ENCODE measurements at regions not wholly inside any gene's neighbourhood (a gene's known extent, or its start where the extent isn't known, plus 50 kb on each side); places are given as distances from the start of the nearest gene placed in this dataset.

DNA sequence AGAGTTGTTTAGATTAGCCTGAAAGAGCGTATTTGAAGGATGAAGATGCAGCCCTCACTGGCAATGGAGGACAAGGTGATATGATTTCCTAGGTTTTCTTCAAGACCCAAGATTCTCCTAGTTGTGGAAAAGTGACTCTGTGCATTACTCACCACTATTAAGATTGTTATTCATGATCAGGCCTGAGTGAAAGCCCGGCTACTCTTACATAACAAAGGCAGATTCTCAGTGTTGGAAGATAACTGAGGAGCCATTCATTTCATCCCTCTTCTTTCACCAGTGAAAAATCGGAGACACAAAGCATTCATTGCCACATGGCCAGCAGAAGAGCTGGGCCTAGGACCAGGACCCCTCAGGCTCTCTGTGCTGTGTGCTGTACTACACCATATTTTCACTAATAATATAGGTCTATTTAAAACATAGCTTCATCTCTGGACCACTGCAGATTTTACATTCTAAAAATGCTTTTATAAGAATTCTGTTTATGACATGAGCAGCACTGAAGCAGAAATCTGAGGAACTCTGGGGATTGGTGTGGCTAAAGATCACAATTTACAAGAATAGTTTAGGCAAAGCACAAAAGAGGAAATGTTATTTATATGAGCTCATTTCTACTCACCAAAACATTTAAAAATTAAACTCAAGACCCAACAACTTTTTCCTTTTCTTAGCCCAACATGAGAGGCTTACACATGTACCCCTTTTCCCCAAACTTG lies 181.9 kb upstream of the CCN2 start:
- no peak overlapping the region for H3K4me3 ChIP-seq (replicated peaks in 1 of 2; ENCODE audit: low read depth in 1 of 2, low read length in 2 of 2)
- H3K36me3 ChIP-seq (ENCODE audit: control insufficient read depth in 1 of 2, insufficient read depth in 2 of 2, low read length in 2 of 2) = no peaks in the 10 kb centered on the region
- DNase-seq (ENCODE audit: low read depth, low spot score) (no peak), ATAC-seq (no peak)
- no peaks in the 10 kb centered on the region for H3K27me3 ChIP-seq (ENCODE audit: insufficient read depth, low read length)
- H3K9ac ChIP-seq (ENCODE audit: low read length) = no peak overlapping the region
- H4K20me1 ChIP-seq (ENCODE audit: insufficient read depth) = no peaks in the 10 kb centered on the region
- TF ChIP-seq ZBTB33 (IDR thresholded peaks at IDR 0.05; ENCODE audit: extremely low read depth, insufficient replicate concordance, low read length) = no peak
- no peak for TF ChIP-seq SRF (IDR thresholded peaks at IDR 0.05; ENCODE audit: low read depth)
- TF ChIP-seq, protein P1, sequence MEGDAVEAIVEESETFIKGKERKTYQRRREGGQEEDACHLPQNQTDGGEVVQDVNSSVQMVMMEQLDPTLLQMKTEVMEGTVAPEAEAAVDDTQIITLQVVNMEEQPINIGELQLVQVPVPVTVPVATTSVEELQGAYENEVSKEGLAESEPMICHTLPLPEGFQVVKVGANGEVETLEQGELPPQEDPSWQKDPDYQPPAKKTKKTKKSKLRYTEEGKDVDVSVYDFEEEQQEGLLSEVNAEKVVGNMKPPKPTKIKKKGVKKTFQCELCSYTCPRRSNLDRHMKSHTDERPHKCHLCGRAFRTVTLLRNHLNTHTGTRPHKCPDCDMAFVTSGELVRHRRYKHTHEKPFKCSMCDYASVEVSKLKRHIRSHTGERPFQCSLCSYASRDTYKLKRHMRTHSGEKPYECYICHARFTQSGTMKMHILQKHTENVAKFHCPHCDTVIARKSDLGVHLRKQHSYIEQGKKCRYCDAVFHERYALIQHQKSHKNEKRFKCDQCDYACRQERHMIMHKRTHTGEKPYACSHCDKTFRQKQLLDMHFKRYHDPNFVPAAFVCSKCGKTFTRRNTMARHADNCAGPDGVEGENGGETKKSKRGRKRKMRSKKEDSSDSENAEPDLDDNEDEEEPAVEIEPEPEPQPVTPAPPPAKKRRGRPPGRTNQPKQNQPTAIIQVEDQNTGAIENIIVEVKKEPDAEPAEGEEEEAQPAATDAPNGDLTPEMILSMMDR (IDR thresholded peaks at IDR 0.05 in 2 of 3, conservative IDR thresholded peaks at IDR 0.05 in 1 of 3; ENCODE audit: borderline replicate concordance in 1 of 3, insufficient read depth in 1 of 3, low read depth in 2 of 3, low read length in 2 of 3) = no peak
- TF ChIP-seq CBX3 (IDR thresholded peaks at IDR 0.05; ENCODE audit: low read depth) = no peak
- no peak for TF ChIP-seq EZH2 (IDR thresholded peaks at IDR 0.05)
- no peak for TF ChIP-seq SP1 (IDR thresholded peaks at IDR 0.05; ENCODE audit: low read depth)
- TF ChIP-seq, protein P2, sequence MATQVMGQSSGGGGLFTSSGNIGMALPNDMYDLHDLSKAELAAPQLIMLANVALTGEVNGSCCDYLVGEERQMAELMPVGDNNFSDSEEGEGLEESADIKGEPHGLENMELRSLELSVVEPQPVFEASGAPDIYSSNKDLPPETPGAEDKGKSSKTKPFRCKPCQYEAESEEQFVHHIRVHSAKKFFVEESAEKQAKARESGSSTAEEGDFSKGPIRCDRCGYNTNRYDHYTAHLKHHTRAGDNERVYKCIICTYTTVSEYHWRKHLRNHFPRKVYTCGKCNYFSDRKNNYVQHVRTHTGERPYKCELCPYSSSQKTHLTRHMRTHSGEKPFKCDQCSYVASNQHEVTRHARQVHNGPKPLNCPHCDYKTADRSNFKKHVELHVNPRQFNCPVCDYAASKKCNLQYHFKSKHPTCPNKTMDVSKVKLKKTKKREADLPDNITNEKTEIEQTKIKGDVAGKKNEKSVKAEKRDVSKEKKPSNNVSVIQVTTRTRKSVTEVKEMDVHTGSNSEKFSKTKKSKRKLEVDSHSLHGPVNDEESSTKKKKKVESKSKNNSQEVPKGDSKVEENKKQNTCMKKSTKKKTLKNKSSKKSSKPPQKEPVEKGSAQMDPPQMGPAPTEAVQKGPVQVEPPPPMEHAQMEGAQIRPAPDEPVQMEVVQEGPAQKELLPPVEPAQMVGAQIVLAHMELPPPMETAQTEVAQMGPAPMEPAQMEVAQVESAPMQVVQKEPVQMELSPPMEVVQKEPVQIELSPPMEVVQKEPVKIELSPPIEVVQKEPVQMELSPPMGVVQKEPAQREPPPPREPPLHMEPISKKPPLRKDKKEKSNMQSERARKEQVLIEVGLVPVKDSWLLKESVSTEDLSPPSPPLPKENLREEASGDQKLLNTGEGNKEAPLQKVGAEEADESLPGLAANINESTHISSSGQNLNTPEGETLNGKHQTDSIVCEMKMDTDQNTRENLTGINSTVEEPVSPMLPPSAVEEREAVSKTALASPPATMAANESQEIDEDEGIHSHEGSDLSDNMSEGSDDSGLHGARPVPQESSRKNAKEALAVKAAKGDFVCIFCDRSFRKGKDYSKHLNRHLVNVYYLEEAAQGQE (IDR thresholded peaks at IDR 0.05; ENCODE audit: low read depth) = no peak
- TF ChIP-seq POLR2A (IDR thresholded peaks at IDR 0.05; ENCODE audit: borderline replicate concordance, extremely low read depth, insufficient read depth, insufficient read length) = no peak
- TF ChIP-seq SIN3A (IDR thresholded peaks at IDR 0.05; ENCODE audit: low read depth) = no peak
- no peak for TF ChIP-seq ZFX (IDR thresholded peaks at IDR 0.05)
- no peak for TF ChIP-seq JUND (IDR thresholded peaks at IDR 0.05)
- no peak for TF ChIP-seq TCF7L2 (IDR thresholded peaks at IDR 0.05; ENCODE audit: borderline replicate concordance, extremely low read depth, insufficient read depth, insufficient read length)
- no peak for TF ChIP-seq FOSL1 (IDR thresholded peaks at IDR 0.05; ENCODE audit: low read depth)
- no peak for TF ChIP-seq MAX (IDR thresholded peaks at IDR 0.05)
- TF ChIP-seq, protein P3, sequence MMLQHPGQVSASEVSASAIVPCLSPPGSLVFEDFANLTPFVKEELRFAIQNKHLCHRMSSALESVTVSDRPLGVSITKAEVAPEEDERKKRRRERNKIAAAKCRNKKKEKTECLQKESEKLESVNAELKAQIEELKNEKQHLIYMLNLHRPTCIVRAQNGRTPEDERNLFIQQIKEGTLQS (IDR thresholded peaks at IDR 0.05) = no peak
- TF ChIP-seq ELF1 (IDR thresholded peaks at IDR 0.05; ENCODE audit: borderline replicate concordance, low read depth) = no peak
- TF ChIP-seq EGR1 (IDR thresholded peaks at IDR 0.05; ENCODE audit: low read depth) = no peak
- TF ChIP-seq EZH2phosphoT487 (IDR thresholded peaks at IDR 0.05; ENCODE audit: borderline replicate concordance) = no peak
- intact Hi-C loops (cut with micrococcal nuclease) = no loop called here
- H3K4me2 ChIP-seq (ENCODE audit: low read length) = no peak overlapping the region
- no peaks in the 10 kb centered on the region for H3K4me1 ChIP-seq (ENCODE audit: control insufficient read depth in 1 of 2, insufficient read depth in 2 of 2, low read length in 2 of 2)
- no peaks in the 10 kb centered on the region for H3K79me2 ChIP-seq (ENCODE audit: insufficient read depth, low read length)
- no peaks in the 10 kb centered on the region for H3K9me2 ChIP-seq (ENCODE audit: insufficient read depth)
- ChIA-PET RAD21 (ENCODE audit: low non-redundant PET in 1 of 2, low total read pairs in 2 of 2, uncharacterized antibody in 2 of 2, unreplicated experiment in 2 of 2) (no interaction called here), CTCF (no interaction called here), POLR2A (no interaction called here)
- no peak overlapping the region for H3K27ac ChIP-seq (ENCODE audit: low read depth, low read length)
- no peaks in the 10 kb centered on the region for H3K9me3 ChIP-seq (ENCODE audit: control insufficient read depth in 1 of 2, insufficient read depth in 1 of 2, low read depth in 1 of 2, low read length in 2 of 2)
- BruUV-seq (replicated peaks) = no TSS peak
- H2AFZ ChIP-seq (ENCODE audit: low read depth, low read length, poor library complexity, severe bottlenecking) = no peak overlapping the region

Measured in HCT116 (cell line).